Endothelial cell of umbilical vein (primary cell): ENCODE measurements at regions not wholly inside any gene's neighbourhood (a gene's known extent, or its start where the extent isn't known, plus 50 kb on each side); places are given as distances from the start of the nearest gene placed in this dataset.

Source experiments
- BruUV-seq: library from RNA; stranded (reverse); fragments of 400-500 nt; replicated peaks from 2 replicates; lab custom pipeline; 2021; lab: Mats Ljungman, UMichigan
- CTCF ChIA-PET: fragments of 300-600, 350-600 bp; sonication (Branson Sonifier 250); formaldehyde crosslinking; loops from one replicate; lab custom pipeline; 2021; ENCODE audit warnings: antibody characterized with exemption, inconsistent platforms; lab: Charles Lee
- POLR2A ChIA-PET: fragments of 300-600, 350-600 bp; sonication (Branson Sonifier 250); formaldehyde crosslinking; loops from one replicate; lab custom pipeline; 2021; ENCODE audit warnings: antibody characterized with exemption, inconsistent platforms; lab: Charles Lee
- DNase-seq: peaks from one replicate; pipeline ENCODE4 v3.0.0-alpha.2; 2011; ENCODE audit warnings: low read depth, low spot score
- FAIRE-seq: peaks from 2 replicates; lab custom pipeline; 2011; peaks lifted over from hg19 to GRCh38; lab: Jason Lieb, UNC
- H2AFZ ChIP-seq: 2 replicates; pipeline ENCODE4 v1.6.0; 2012; ENCODE audit warnings: low read depth, low read length, control low read depth, inconsistent platforms
- H3K27ac ChIP-seq: 2 replicates; pipeline ENCODE4 v1.5.1; 2011; ENCODE audit warnings: low read depth, mild to moderate bottlenecking, control low read depth, low read length, moderate library complexity; ENCODE audit not compliant: insufficient read depth
- H3K27me3 ChIP-seq, 2 experiments: 2 replicates each; pipeline versions ENCODE4 v1.6.0 to v1.6.1; 2011; ENCODE audit warnings: low read length in 2 of 2, mixed read lengths in 1 of 2; ENCODE audit not compliant: control insufficient read depth in 2 of 2, insufficient read depth in 2 of 2
- H3K36me3 ChIP-seq, 2 experiments: 2 replicates in 1 of 2; 3 replicates in 1 of 2; pipeline ENCODE4 v1.5.1; 2011; ENCODE audit warnings: low read length in 2 of 2, mild to moderate bottlenecking in 1 of 2, moderate library complexity in 1 of 2; ENCODE audit not compliant: control insufficient read depth in 2 of 2, insufficient read depth in 2 of 2; ENCODE audit errors: extremely low read depth in 1 of 2
- H3K4me1 ChIP-seq: 3 replicates; pipeline ENCODE4 v1.5.1; 2011; ENCODE audit warnings: mild to moderate bottlenecking, low read length; ENCODE audit not compliant: control insufficient read depth, insufficient read depth; ENCODE audit errors: extremely low read depth
- H3K4me2 ChIP-seq: 2 replicates; pipeline ENCODE4 v1.6.1; 2011; ENCODE audit warnings: low read length, control low read depth, mixed read lengths; ENCODE audit not compliant: insufficient read depth
- H3K4me3 ChIP-seq, 3 experiments: fragments of 200-600 bp in 1 of 3; sonication (generic), shearing (Covaris generic) in 1 of 3; replicated peaks in 1 of 3; 2 replicates each; pipeline ENCODE4 v1.5.1; 2011 to 2016; ENCODE audit warnings: control low read depth in 3 of 3, low read length in 3 of 3, mild to moderate bottlenecking in 2 of 3, inconsistent platforms in 1 of 3, low read depth in 1 of 3, moderate library complexity in 1 of 3; ENCODE audit not compliant: insufficient read depth in 1 of 3
- H3K79me2 ChIP-seq: 2 replicates; pipeline ENCODE4 v1.6.0; 2012; ENCODE audit warnings: low read length, inconsistent platforms; ENCODE audit not compliant: control insufficient read depth, insufficient read depth
- H3K9ac ChIP-seq: replicated peaks from 2 replicates; pipeline ENCODE3; 2011; ENCODE audit warnings: low read length, control low read depth; ENCODE audit not compliant: insufficient read depth; ENCODE audit errors: extremely low read depth
- H3K9me1 ChIP-seq: replicated peaks from 3 replicates; pipeline ENCODE4 v1.6.0; 2011; ENCODE audit warnings: mild to moderate bottlenecking, low read length; ENCODE audit not compliant: control insufficient read depth, insufficient read depth; ENCODE audit errors: extremely low read depth
- H3K9me3 ChIP-seq: replicated peaks from 2 replicates; pipeline ENCODE4 v1.5.1; 2012; ENCODE audit warnings: low read length, inconsistent platforms; ENCODE audit not compliant: control insufficient read depth, insufficient read depth
- H4K20me1 ChIP-seq: replicated peaks from 2 replicates; pipeline ENCODE3; 2011; ENCODE audit warnings: mild to moderate bottlenecking, low read length; ENCODE audit not compliant: control insufficient read depth, insufficient read depth; ENCODE audit errors: extremely low read depth
- CTCF ChIP-seq, 2 donors: IDR thresholded peaks; 1 replicate in 1 of 2; 2 replicates in 1 of 2; pipeline ENCODE4 v1.5.1; 2011; ENCODE audit warnings: low read length in 2 of 2, mild to moderate bottlenecking in 2 of 2, moderate library complexity in 2 of 2, control low read depth in 1 of 2, inconsistent platforms in 1 of 2, low read depth in 1 of 2; ENCODE audit not compliant: insufficient read depth in 1 of 2; ENCODE audit errors: extremely low read depth in 1 of 2
- EZH2 ChIP-seq: IDR thresholded peaks from 2 replicates; pipeline ENCODE4 v1.6.1; 2012; ENCODE audit warnings: borderline replicate concordance, low read depth, mild to moderate bottlenecking, moderate library complexity, low read length, inconsistent platforms; ENCODE audit not compliant: severe bottlenecking
- FOS ChIP-seq: IDR thresholded peaks from 2 replicates; pipeline ENCODE4 v1.6.1; 2011; ENCODE audit warnings: mild to moderate bottlenecking, low read length, moderate library complexity, borderline replicate concordance; ENCODE audit not compliant: insufficient read depth
- GATA2 ChIP-seq: IDR thresholded peaks from 2 replicates; pipeline ENCODE4 v1.7.0; 2011; ENCODE audit warnings: low read depth, mild to moderate bottlenecking, moderate library complexity, mixed read lengths, low read length; ENCODE audit not compliant: insufficient read length, insufficient read depth
- JUN ChIP-seq: IDR thresholded peaks from 2 replicates; pipeline ENCODE4 v1.6.1; 2011; ENCODE audit warnings: borderline replicate concordance, low read depth; ENCODE audit not compliant: insufficient read length, insufficient read depth
- MAX ChIP-seq: IDR thresholded peaks from 2 replicates; pipeline ENCODE4 v1.6.1; 2011; ENCODE audit not compliant: insufficient read depth, insufficient read length
- MYC ChIP-seq: IDR thresholded peaks from one replicate; pipeline ENCODE4 v1.6.1; 2011; ENCODE audit warnings: mild to moderate bottlenecking, low read depth, low read length
- POLR2A ChIP-seq: IDR thresholded peaks from 2 replicates; pipeline ENCODE4 v1.6.1; 2012; ENCODE audit warnings: low read depth, mild to moderate bottlenecking, control low read depth, low read length
- POLR2AphosphoS5 ChIP-seq: IDR thresholded peaks from 2 replicates; pipeline ENCODE4 v1.6.1; 2012; ENCODE audit warnings: low read depth, mild to moderate bottlenecking, control low read depth, low read length, moderate library complexity; ENCODE audit not compliant: insufficient read depth
- dilution Hi-C: fragments of 300-500 bp; cut with MboI; formaldehyde crosslinking; loops from one replicate; pipeline ENCODE4 v1.15.0; 2019; ENCODE audit warnings: low sequenced_read_pairs; ENCODE audit not compliant: extremely low pct_ligation_motif_present
- intact Hi-C: fragments of 100-400 bp; cut with micrococcal nuclease; formaldehyde crosslinking; loops from one replicate; pipeline ENCODE4 v1.10.0; 2022

GRCh38 chr4:124573056-124573455, 139.5 kb downstream of the ANKRD50 start:
- BruUV-seq: no TSS peak
- no peak overlapping the region for H3K9ac ChIP-seq
- H3K4me3 ChIP-seq: no peak overlapping the region
- H3K36me3 ChIP-seq: no peaks in the 10 kb centered on the region
- dilution Hi-C loops (no loop called here), intact Hi-C loops (no loop called here)
- CTCF ChIA-PET: no interaction called here
- FAIRE-seq (peak; percentile 8), DNase-seq (no peak)
- peak overlapping the region; percentile 3 for H2AFZ ChIP-seq
- POLR2A ChIA-PET: no interaction called here
- no peaks in the 10 kb centered on the region for H3K9me1 ChIP-seq
- H3K4me2 ChIP-seq: no peak overlapping the region
- no peaks in the 10 kb centered on the region for H3K79me2 ChIP-seq
- no peak for TF ChIP-seq POLR2A
- no peak for TF ChIP-seq GATA2
- H3K9me3 ChIP-seq: no peaks in the 10 kb centered on the region
- no peaks in the 10 kb centered on the region for H4K20me1 ChIP-seq
- no peaks in the 10 kb centered on the region for H3K4me1 ChIP-seq
- no peaks in the 10 kb centered on the region for H3K27me3 ChIP-seq
- no peak overlapping the region for H3K27ac ChIP-seq

- BruUV-seq: no TSS peak
- FAIRE-seq (no peak), DNase-seq (no peak)
- no peak for TF ChIP-seq GATA2
- TF ChIP-seq POLR2A: no peak
- no peak for TF ChIP-seq POLR2AphosphoS5
- no peak for TF ChIP-seq JUN
- TF ChIP-seq FOS: no peak
- no peak for TF ChIP-seq MAX
- no peak for TF ChIP-seq EZH2
- TF ChIP-seq MYC: no peak
- TF ChIP-seq CTCF (IDR thresholded peaks at IDR 0.05; ENCODE audit: extremely low read depth in 1 of 2, insufficient read depth in 1 of 2, low read depth in 1 of 2, low read length in 2 of 2): no peak
- no peak overlapping the region for H3K4me2 ChIP-seq
- dilution Hi-C loops (no loop called here), intact Hi-C loops (no loop called here)
- no peaks in the 10 kb centered on the region for H3K9me1 ChIP-seq
- H3K9ac ChIP-seq: no peak overlapping the region
- POLR2A ChIA-PET: no interaction called here
- no peak overlapping the region for H3K4me3 ChIP-seq
- no peak overlapping the region for H3K27ac ChIP-seq
- CTCF ChIA-PET: no interaction called here
- H2AFZ ChIP-seq: no peak overlapping the region
- H3K36me3 ChIP-seq: no peaks in the 10 kb centered on the region
- no peaks in the 10 kb centered on the region for H3K4me1 ChIP-seq
- no peaks in the 10 kb centered on the region for H3K79me2 ChIP-seq
- no peaks in the 10 kb centered on the region for H4K20me1 ChIP-seq
- H3K27me3 ChIP-seq: no peaks in the 10 kb centered on the region
- no peaks in the 10 kb centered on the region for H3K9me3 ChIP-seq
Measured at GRCh38 chr4:124579896-124580295, 132.6 kb downstream of the ANKRD50 start.
